PFSK-1 (cell line): ENCODE measurements at regions not wholly inside any gene's neighbourhood (a gene's known extent, or its start where the extent isn't known, plus 50 kb on each side); places are given as distances from the start of the nearest gene placed in this dataset.

Source experiments
- FOXP2 ChIP-seq: optimal IDR thresholded peaks from 2 replicates; pipeline ENCODE3; 2011; ENCODE audit warnings: borderline replicate concordance, control low read depth, inconsistent platforms; ENCODE audit not compliant: insufficient read depth; ENCODE audit errors: extremely low read length, extremely low read depth
- POLR2AphosphoS5 ChIP-seq: IDR thresholded peaks from 2 replicates; pipeline ENCODE4 v1.6.1; 2012; ENCODE audit warnings: low read depth, mild to moderate bottlenecking, control low read depth, low read length, moderate library complexity
- REST ChIP-seq, 2 experiments: IDR thresholded peaks; 2 replicates each; pipeline versions ENCODE4 v1.6.1 to v1.8.0; 2011 to 2012; ENCODE audit warnings: low read depth in 2 of 2, low read length in 2 of 2, control low read depth in 1 of 2, inconsistent platforms in 1 of 2, mild to moderate bottlenecking in 1 of 2, moderate library complexity in 1 of 2; ENCODE audit not compliant: insufficient read depth in 1 of 2
- SIN3A ChIP-seq: IDR thresholded peaks from 2 replicates; pipeline ENCODE4 v1.6.1; 2012; ENCODE audit warnings: mild to moderate bottlenecking, low read length, moderate library complexity, borderline replicate concordance; ENCODE audit not compliant: insufficient read depth
- TAF1 ChIP-seq: IDR thresholded peaks from 2 replicates; pipeline ENCODE4 v1.6.1; 2012; ENCODE audit warnings: low read length, control low read depth, borderline replicate concordance; ENCODE audit not compliant: insufficient read depth

- no peak for TF ChIP-seq TAF1
These were observed 1691.8 kb upstream of the LRRTM1 start for GRCh38 chr2:81996332-81996731.

GRCh38 chr2:81991282-81991681, 1686.7 kb upstream of the LRRTM1 start:
- TF ChIP-seq POLR2AphosphoS5 (no peak), REST (IDR thresholded peaks at IDR 0.05; ENCODE audit: insufficient read depth in 1 of 2, low read depth in 2 of 2, low read length in 2 of 2) (no peak), TAF1 (no peak), SIN3A (no peak), FOXP2 (no peak)

- TF ChIP-seq POLR2AphosphoS5 (no peak), TAF1 (no peak), REST (IDR thresholded peaks at IDR 0.05; ENCODE audit: insufficient read depth in 1 of 2, low read depth in 2 of 2, low read length in 2 of 2) (no peak), SIN3A (no peak), FOXP2 (no peak)
These were observed 1682.8 kb upstream of the LRRTM1 start for GRCh38 chr2:81987370-81987769.

- no peak for TF ChIP-seq REST (IDR thresholded peaks at IDR 0.05; ENCODE audit: insufficient read depth in 1 of 2, low read depth in 2 of 2, low read length in 2 of 2)
These were observed 1680.6 kb upstream of the LRRTM1 start for GRCh38 chr2:81984969-81985637.

GRCh38 chr2:81981585-81981984, 1677.0 kb upstream of the LRRTM1 start:
- no peak for TF ChIP-seq FOXP2
- no peak for TF ChIP-seq REST (IDR thresholded peaks at IDR 0.05; ENCODE audit: insufficient read depth in 1 of 2, low read depth in 2 of 2, low read length in 2 of 2)
- no peak for TF ChIP-seq TAF1

GRCh38 chr2:81979086-81979485, 1674.5 kb upstream of the LRRTM1 start:
- TF ChIP-seq SIN3A (no peak), REST (IDR thresholded peaks at IDR 0.05; ENCODE audit: insufficient read depth in 1 of 2, low read depth in 2 of 2, low read length in 2 of 2) (no peak), POLR2AphosphoS5 (no peak), FOXP2 (no peak), TAF1 (no peak)
